VCaP (cell line): ENCODE measurements at regions not wholly inside any gene's neighbourhood (a gene's known extent, or its start where the extent isn't known, plus 50 kb on each side); places are given as distances from the start of the nearest gene placed in this dataset.

Source experiments
- H3K27ac ChIP-seq: fragments of 450-650 bp; 2 replicates; pipeline ENCODE4 v1.5.1; 2017
- TF ChIP-seq, protein P1 (sequence below): fragments of 450-650 bp; conservative IDR thresholded peaks from 2 replicates; pipeline ENCODE4 v1.5.1; 2017; ENCODE audit warnings: mild to moderate bottlenecking, moderate library complexity

DNA sequence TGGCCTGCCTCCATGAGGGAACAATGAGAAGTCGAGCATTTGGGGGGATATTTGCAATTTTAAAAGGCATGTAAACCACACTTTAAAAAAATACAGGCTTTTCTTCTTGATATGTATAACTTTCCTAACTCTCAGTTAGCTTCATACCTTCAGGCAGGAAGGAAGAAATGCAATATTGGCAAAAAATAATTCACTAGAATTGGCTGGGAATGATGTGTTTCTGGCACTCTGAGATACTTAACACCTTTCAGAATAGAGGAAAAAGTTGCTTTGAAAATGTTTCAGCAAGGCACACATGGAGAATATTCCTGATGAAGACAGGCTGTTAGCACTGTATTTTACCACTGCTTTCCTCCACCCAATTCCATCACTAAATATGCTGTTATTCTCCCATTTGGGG is 747.6 kb downstream of the HDGFL1 start:
- H3K27ac ChIP-seq: no peak overlapping the region
- TF ChIP-seq, protein P1, sequence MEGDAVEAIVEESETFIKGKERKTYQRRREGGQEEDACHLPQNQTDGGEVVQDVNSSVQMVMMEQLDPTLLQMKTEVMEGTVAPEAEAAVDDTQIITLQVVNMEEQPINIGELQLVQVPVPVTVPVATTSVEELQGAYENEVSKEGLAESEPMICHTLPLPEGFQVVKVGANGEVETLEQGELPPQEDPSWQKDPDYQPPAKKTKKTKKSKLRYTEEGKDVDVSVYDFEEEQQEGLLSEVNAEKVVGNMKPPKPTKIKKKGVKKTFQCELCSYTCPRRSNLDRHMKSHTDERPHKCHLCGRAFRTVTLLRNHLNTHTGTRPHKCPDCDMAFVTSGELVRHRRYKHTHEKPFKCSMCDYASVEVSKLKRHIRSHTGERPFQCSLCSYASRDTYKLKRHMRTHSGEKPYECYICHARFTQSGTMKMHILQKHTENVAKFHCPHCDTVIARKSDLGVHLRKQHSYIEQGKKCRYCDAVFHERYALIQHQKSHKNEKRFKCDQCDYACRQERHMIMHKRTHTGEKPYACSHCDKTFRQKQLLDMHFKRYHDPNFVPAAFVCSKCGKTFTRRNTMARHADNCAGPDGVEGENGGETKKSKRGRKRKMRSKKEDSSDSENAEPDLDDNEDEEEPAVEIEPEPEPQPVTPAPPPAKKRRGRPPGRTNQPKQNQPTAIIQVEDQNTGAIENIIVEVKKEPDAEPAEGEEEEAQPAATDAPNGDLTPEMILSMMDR: no peak

- TF ChIP-seq, protein P1: no peak
- no peak overlapping the region for H3K27ac ChIP-seq
Measured at GRCh38 chr6:23319582-23319981, 750.2 kb downstream of the HDGFL1 start.

DNA sequence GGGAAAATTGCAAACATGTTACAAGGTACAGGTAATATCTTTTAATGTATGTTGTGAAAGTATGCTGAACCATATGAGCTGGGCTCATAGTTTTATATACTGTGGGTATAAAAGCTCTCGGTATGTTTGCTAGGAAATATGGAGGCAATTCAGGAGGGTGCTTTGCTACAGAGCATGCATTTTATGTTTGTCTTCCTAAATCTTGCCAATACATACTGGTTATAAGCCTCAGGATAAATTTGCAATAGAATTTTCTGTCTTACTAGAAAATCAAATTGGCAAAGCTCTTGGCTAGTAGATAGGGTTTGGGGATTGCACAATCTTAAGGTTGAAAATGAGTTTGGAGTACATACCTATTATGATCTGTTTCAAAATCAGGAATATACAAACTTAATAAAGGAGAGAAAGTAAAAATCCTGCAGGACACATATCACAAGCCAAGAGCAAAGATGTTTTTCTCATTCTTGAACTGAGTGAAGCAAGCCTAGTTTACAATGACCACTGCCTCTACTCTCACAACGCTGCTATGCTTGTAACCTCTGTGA is 751.2 kb downstream of the HDGFL1 start:
- TF ChIP-seq, protein P1: no peak
- no peak overlapping the region for H3K27ac ChIP-seq

DNA sequence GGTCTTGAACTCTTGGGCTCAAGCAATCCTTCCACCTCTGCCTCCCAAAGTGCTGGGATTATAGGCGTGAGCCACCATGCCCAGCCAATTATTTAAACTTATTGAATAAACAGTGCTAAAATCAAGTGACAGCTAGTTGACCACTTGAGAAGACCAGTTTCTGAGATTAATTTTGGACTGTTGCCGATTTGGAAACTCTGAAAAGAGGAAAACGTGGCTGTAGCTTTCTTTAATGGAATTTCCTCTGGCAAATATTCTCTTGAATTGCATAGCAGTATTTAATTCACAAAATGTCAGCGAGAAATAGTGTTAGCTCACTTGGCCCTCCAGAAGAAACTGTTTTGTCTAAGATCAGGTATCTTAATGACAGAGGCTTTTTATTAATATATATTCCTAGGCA is 754.5 kb downstream of the HDGFL1 start:
- TF ChIP-seq, protein P1: no peak
- H3K27ac ChIP-seq: no peak overlapping the region

- H3K27ac ChIP-seq: no peak overlapping the region
- TF ChIP-seq, protein P1: no peak
Measured at GRCh38 chr6:23325065-23325464, 755.7 kb downstream of the HDGFL1 start.

- no peak overlapping the region for H3K27ac ChIP-seq
- TF ChIP-seq, protein P1: no peak
Measured at GRCh38 chr6:23327621-23328020, 758.3 kb downstream of the HDGFL1 start.

DNA sequence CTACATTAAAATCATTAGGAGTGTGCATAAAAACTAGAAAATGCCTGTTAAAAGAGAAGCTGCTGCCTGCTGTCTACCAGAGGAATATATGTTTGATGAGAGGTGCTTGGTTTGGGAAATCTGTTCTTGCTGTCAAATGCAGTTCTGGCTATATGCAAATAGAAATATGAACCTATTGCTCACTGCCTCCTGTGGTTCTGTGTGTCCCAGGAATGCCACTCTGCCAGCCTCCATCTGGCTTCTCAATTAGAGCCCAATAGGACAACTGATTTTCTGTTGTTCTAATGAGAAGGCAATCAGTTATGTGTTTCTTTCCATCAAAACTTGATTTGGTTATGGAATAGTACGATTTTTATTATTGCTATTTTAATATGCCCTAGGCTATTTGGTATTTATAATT is 759.7 kb downstream of the HDGFL1 start:
- H3K27ac ChIP-seq: no peak overlapping the region
- TF ChIP-seq, protein P1: no peak
